Activated naive CD4-positive, alpha-beta T cell treated with Interleukin-2 at 50 U/mL for 16 hours (primary cell): ENCODE measurements at regions not wholly inside any gene's neighbourhood (a gene's known extent, or its start where the extent isn't known, plus 50 kb on each side); places are given as distances from the start of the nearest gene placed in this dataset.
A peak's percentile ranks its signal among the peaks of the same experiment; 100 is the strongest.

Source experiments
- DNase-seq: peaks from one replicate; pipeline ENCODE4 v3.0.0-alpha.2; 2020

GRCh38 chr4:129352480-129352879 lies 256.5 kb downstream of the C4orf33 start:
- DNase-seq: no peak

DNA sequence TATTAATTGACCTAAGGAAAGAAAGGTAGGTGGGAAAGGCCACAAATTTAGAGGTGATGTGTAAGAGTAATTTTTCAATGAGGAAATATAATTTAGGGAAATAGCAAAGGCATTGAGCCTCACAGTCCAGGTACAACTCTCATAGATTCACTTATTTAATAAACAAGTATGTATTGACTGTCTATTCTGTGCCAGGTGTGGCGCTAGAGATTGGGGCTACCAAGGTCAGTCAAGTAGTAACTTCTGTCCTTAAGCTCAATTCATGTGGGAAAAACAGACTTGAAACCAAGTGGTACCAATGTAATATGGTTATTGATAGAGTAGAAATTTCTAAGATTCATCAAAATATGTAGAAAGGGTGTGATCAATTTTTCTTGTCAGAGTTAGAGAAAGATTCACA lies 257.5 kb downstream of the C4orf33 start:
- DNase-seq: no peak

DNA sequence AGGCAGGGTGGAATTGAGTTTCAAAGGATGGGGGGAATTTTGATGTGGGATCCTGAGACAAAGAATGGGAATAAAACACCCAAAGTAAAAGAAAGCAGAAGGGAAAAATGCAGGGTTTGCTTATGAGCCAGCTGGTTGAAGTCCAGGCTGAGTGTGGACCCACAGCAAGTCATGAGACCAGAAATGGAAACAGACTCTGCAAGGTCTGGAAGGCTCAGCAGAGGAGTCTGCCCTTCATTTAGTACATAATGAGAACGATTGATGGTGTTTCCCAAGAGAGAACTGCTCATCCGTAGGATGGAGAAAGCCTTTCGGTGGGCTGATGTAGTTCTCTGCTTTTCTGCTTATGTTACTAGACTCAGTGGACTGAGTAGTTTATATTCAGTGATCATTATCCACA lies 259.1 kb downstream of the C4orf33 start:
- DNase-seq: no peak

GRCh38 chr4:129355516-129355915 lies 259.6 kb downstream of the C4orf33 start:
- DNase-seq: no peak

DNA sequence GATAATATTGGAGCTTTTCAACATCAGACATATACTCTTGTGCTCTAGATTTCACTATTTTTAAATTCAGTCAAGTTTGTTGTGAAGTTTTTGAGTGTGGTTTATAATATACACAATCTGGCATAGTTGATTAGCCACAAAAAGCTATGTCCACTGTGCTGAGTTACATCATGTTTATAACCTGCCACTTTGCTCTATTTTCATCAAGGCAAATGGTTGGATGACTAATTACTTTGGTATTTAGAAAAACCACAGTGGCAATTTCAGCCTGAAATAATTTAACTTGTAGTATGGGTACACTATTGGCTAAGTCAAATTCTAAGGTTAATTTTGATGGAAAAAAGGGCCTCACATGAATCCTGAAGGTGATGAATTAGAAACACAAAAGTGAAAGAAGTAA lies 262.6 kb downstream of the C4orf33 start:
- no peak for DNase-seq

DNA sequence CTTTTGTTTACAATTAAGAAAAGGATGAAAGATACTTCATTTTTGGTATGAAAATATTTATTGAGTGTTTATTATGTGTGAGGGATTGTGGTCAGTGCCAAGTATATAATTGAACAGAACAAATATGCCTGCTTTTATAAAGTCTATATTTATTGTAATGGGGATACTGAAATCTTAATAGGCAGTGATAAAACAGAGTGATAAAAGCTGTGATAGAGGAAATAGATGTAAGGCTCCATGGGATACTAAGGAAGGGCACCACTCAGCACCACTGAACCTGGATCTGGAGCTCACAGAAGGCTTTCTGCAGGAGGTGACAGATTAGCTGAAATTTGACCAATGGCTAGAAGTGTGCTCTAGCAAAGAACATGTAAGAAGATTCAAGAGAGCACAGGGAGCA lies 263.5 kb downstream of the C4orf33 start:
- DNase-seq: no peak

DNA sequence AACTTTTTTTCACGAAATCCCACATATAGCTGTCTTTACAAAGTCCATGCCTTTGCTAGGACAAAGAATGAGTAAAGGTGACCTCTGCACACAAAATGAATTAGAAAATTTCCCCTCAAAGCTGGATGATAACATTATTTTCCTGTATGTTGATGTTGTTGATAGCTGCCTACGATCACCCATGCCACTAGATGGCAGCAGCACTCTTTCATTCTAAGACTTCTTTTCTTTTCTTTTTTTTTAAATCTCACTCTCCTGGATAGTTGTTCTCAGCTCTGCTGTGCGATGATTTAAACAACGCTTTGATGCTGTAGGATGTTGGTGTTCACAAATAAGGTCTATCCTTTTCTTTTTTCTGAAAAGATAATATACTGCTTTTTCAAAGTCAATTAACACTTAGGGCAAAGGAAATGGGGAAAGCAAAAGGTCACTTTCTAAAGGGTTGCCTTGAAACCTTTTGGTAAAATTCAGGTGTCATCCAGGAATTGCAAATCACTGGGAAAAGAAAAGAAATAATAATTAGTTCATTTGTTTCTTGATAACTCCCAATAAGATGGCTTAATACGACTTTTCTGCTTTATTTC lies 266.8 kb downstream of the C4orf33 start:
- DNase-seq: peak; percentile 24

- no peak for DNase-seq
Measured at GRCh38 chr4:129364747-129365452, 268.9 kb downstream of the C4orf33 start.

GRCh38 chr4:129369361-129370010 lies 273.5 kb downstream of the C4orf33 start:
- no peak for DNase-seq

GRCh38 chr4:129371065-129371464 lies 275.1 kb downstream of the C4orf33 start:
- DNase-seq: no peak

- DNase-seq: no peak
Measured at GRCh38 chr4:129371926-129372325, 276.0 kb downstream of the C4orf33 start.

GRCh38 chr4:129377131-129377845 lies 281.3 kb downstream of the C4orf33 start:
- no peak for DNase-seq

DNA sequence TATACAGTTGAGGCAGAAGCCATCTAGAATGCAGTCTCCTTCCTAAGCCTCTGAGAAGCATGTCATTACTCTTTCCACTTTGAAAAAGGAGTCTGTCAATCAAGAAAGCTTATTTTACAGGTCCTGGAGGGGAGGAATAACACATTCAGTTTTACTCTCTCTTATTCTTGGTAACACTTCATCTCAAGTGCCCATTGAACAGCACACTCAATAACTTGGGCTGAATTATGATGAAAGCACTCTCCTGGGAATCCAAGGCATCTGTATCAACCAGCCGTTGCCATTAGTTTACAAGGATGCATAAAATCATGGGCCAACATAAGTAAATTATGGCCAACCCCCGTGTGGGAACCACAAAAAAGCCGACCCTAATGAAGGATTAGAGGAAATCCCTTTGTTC lies 282.4 kb downstream of the C4orf33 start:
- no peak for DNase-seq

DNA sequence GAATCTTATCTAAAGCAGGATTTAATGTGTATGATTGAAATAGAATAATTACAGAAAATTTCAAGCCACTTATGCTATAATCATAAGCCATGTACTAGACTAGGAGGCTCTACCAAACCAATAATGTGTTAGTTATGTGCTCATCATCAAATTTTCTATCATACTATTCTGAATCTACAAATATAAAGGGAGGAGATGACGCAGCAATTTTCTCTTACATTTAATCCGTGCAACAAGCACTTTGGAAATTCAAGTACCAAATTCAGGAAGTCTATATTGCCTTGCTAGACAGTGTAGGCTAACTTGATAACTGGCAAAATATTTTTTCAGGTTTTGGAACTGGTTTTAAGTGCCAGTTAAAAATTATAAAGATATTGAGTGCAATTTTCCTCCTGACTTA lies 283.5 kb downstream of the C4orf33 start:
- DNase-seq: no peak

GRCh38 chr4:129384974-129385373 lies 289.0 kb downstream of the C4orf33 start:
- no peak for DNase-seq

- DNase-seq: no peak
Measured at GRCh38 chr4:129387666-129388065, 291.7 kb downstream of the C4orf33 start.

GRCh38 chr4:129393976-129394375 lies 298.0 kb downstream of the C4orf33 start:
- DNase-seq: no peak

- DNase-seq: no peak
Measured at GRCh38 chr4:129394635-129395034, 298.7 kb downstream of the C4orf33 start.

DNA sequence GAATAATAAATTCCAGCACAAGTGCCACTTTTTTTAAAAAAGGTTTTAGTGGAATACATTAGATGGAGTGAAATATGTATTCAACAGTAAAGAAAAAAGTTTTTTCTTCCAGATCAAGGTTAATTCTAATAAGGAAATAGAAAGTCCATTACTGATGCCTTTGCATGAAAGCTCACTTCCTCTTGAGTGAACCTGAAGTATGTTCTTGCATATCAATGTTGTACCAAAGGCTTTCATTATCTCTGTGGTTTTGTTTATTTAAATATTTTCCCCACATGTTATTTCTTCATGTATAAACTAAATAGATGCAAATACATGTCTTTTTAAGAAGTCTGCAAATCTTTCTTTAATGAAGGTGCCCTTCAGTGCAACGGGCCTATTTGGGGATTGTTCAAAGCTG lies 307.9 kb downstream of the C4orf33 start:
- DNase-seq: no peak

DNA sequence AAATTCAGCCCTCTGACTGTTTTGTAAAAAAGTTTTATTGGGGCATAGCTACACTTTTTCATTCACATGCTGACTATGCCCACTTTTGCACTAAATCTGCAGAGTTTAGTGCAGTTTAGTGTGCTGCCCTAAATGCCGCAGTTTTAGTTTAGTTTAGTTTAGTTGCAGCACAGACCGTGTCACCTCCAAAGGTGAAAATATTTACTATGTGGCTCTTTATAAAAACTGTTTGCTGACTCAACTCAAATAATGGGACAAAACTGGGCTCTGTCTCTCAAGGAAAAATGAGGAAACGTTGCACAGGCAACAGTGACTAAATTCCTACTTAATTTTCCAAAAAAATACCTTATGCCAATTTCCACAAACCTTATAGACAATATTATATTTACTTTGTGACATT lies 314.2 kb downstream of the C4orf33 start:
- no peak for DNase-seq

- DNase-seq: no peak
Measured at GRCh38 chr4:129415004-129415403, 319.1 kb downstream of the C4orf33 start.

DNA sequence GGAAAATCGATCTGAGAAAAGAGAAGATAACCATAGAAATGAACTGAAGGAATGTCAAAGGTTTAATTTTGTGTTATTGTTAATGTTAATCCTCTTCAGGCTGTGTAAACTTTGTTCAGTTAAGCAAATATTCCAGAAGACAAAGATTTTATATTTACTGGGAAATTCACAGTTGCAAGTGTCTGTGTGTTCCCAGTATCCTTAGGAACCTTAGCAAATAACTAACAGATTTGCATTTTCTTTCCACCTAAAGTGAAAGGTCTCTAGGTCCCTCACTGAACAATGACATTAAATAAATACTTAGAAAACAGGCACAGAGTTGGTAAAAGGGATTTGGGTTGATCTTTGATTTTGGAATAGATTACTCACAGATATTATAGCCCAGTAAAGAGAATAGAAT lies 324.7 kb downstream of the C4orf33 start:
- no peak for DNase-seq

- DNase-seq: no peak
Measured at GRCh38 chr4:129422277-129422676, 326.3 kb downstream of the C4orf33 start.

DNA sequence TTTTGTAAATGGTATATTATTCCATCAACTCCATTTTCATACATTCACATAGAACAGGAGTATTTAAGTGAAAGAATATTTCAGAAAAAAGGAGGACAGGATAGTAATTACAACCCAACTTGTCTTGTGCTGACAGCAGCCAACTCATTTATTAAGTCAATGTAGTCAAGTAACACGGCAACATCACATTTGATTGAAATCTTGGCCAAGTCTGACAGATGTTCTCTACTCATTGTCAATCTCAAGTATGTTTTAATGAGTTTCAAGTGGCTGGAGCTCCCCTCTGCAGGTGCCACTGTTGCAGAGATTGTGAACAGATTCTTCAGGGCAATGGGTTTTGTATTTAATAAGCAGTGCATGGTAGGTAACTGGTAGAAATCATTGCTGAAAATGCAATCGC lies 332.5 kb downstream of the C4orf33 start:
- no peak for DNase-seq
